IMR-90 (cell line): ENCODE measurements at regions not wholly inside any gene's neighbourhood (a gene's known extent, or its start where the extent isn't known, plus 50 kb on each side); places are given as distances from the start of the nearest gene placed in this dataset.
A peak's percentile ranks its signal among the peaks of the same experiment; 100 is the strongest.

ENCODE experiments used
- ATAC-seq: fragments of 200-7000 bp; cut with Tn5 transposase; 2 replicates; pipeline ENCODE4 v1.9.1; 2020; ENCODE audit warnings: low read depth, mild to moderate bottlenecking, moderate library complexity
- BruUV-seq: library from RNA; stranded (reverse); fragments of 400-500 nt; replicated peaks from 2 replicates; lab custom pipeline; 2021; lab: Mats Ljungman, UMichigan
- CTCF ChIA-PET: fragments of 300-600 bp; formaldehyde crosslinking; extraction: SDS; loops from one replicate; lab custom pipeline; 2021; ENCODE audit warnings: antibody characterized with exemption; lab: Yijun Ruan, JAX
- POLR2A ChIA-PET: fragments of 300-600 bp; sonication (Branson Sonifier 250); formaldehyde crosslinking; loops from one replicate; lab custom pipeline; 2022; ENCODE audit warnings: antibody characterized with exemption; ENCODE audit not compliant: unreplicated experiment; lab: Charles Lee
- DNase-seq: peaks from one replicate; pipeline ENCODE4 v3.0.0; 2013
- H2AFZ ChIP-seq: replicated peaks from 2 replicates; pipeline ENCODE3; 2013; ENCODE audit warnings: low read length, mild to moderate bottlenecking; ENCODE audit not compliant: poor library complexity
- H2AK5ac ChIP-seq: 2 replicates; pipeline ENCODE4 v1.6.1; 2013; ENCODE audit warnings: low read depth, low read length, inconsistent platforms
- H2AK9ac ChIP-seq: replicated peaks from 2 replicates; pipeline ENCODE3; 2013; ENCODE audit warnings: mild to moderate bottlenecking, low read depth, low read length, moderate library complexity; ENCODE audit not compliant: poor library complexity
- H2BK120ac ChIP-seq: 2 replicates; pipeline ENCODE4 v1.6.1; 2013; ENCODE audit warnings: low read depth, low read length, inconsistent platforms
- H2BK15ac ChIP-seq: 3 replicates; pipeline ENCODE4 v1.6.1; 2013; ENCODE audit warnings: low read depth, low read length, inconsistent platforms
- H2BK20ac ChIP-seq: 2 replicates; pipeline ENCODE4 v1.6.1; 2013; ENCODE audit warnings: low read depth, mild to moderate bottlenecking, inconsistent platforms, low read length, moderate library complexity
- H2BK5ac ChIP-seq: 2 replicates; pipeline ENCODE4 v1.6.1; 2013; ENCODE audit warnings: mild to moderate bottlenecking, low read depth, low read length, inconsistent platforms; ENCODE audit not compliant: poor library complexity, severe bottlenecking
- H3K14ac ChIP-seq: replicated peaks from 2 replicates; pipeline ENCODE4 v1.6.1; 2013; ENCODE audit warnings: low read depth, low read length, inconsistent platforms
- H3K18ac ChIP-seq: 2 replicates; pipeline ENCODE4 v1.6.1; 2013; ENCODE audit warnings: low read depth, low read length, control low read depth
- H3K23ac ChIP-seq: 2 replicates; pipeline ENCODE4 v1.6.1; 2013; ENCODE audit warnings: low read depth, low read length, inconsistent platforms
- H3K27ac ChIP-seq: 2 replicates; pipeline ENCODE4 v1.5.1; 2013; ENCODE audit warnings: mild to moderate bottlenecking, control low read depth, low read length; ENCODE audit not compliant: insufficient read depth
- H3K27me3 ChIP-seq: 2 replicates; pipeline ENCODE4 v1.6.1; 2013; ENCODE audit warnings: low read length; ENCODE audit not compliant: control insufficient read depth, insufficient read depth
- H3K36me3 ChIP-seq: 2 replicates; pipeline ENCODE4 v1.6.1; 2013; ENCODE audit warnings: low read length, mixed read lengths; ENCODE audit not compliant: control insufficient read depth, insufficient read depth
- H3K4ac ChIP-seq: 2 replicates; pipeline ENCODE4 v1.6.1; 2013; ENCODE audit warnings: low read depth, low read length, inconsistent platforms
- H3K4me1 ChIP-seq: 2 replicates; pipeline ENCODE4 v1.6.1; 2013; ENCODE audit warnings: low read length, mixed read lengths; ENCODE audit not compliant: control insufficient read depth, insufficient read depth
- H3K4me2 ChIP-seq: 2 replicates; pipeline ENCODE4 v1.6.1; 2013; ENCODE audit warnings: low read depth, mild to moderate bottlenecking, control low read depth, low read length, moderate library complexity
- H3K4me3 ChIP-seq: 2 replicates; pipeline ENCODE4 v1.5.1; 2013; ENCODE audit warnings: low read depth, mild to moderate bottlenecking, control low read depth, low read length, moderate library complexity; ENCODE audit not compliant: insufficient read depth
- H3K56ac ChIP-seq: 2 replicates; pipeline ENCODE4 v1.6.1; 2013; ENCODE audit warnings: low read length, inconsistent platforms; ENCODE audit not compliant: insufficient read depth; ENCODE audit errors: extremely low read depth
- H3K79me1 ChIP-seq, 2 experiments: 2 replicates each; pipeline ENCODE4 v1.6.1; 2013; ENCODE audit warnings: low read length in 2 of 2, inconsistent platforms in 1 of 2, low read depth in 1 of 2
- H3K9ac ChIP-seq: 2 replicates; pipeline ENCODE4 v1.6.1; 2013; ENCODE audit warnings: low read depth, low read length, control low read depth
- H3K9me1 ChIP-seq: 2 replicates; pipeline ENCODE4 v1.6.1; 2013; ENCODE audit warnings: low read length, inconsistent platforms; ENCODE audit not compliant: insufficient read depth
- H3K9me3 ChIP-seq: 2 replicates; pipeline ENCODE4 v1.6.1; 2013; ENCODE audit warnings: low read length; ENCODE audit not compliant: control insufficient read depth, insufficient read depth
- H4K20me1 ChIP-seq: 2 replicates; pipeline ENCODE4 v1.6.1; 2013; ENCODE audit warnings: low read length, inconsistent platforms; ENCODE audit not compliant: insufficient read depth
- H4K5ac ChIP-seq: 2 replicates; pipeline ENCODE4 v1.6.1; 2013; ENCODE audit warnings: mild to moderate bottlenecking, low read depth, low read length, control low read depth
- H4K8ac ChIP-seq, 2 experiments: 2 replicates each; pipeline ENCODE4 v1.6.1; 2013; ENCODE audit warnings: low read depth in 2 of 2, low read length in 2 of 2, control low read depth in 1 of 2, inconsistent platforms in 1 of 2
- H4K91ac ChIP-seq: 2 replicates; pipeline ENCODE4 v1.6.1; 2013; ENCODE audit warnings: low read depth, low read length, inconsistent platforms; ENCODE audit not compliant: insufficient read depth
- BHLHE40 ChIP-seq: fragments of 150-350 bp; IDR thresholded peaks from 2 replicates; pipeline ENCODE4 v1.6.1; 2016; ENCODE audit warnings: mild to moderate bottlenecking, low read depth, low read length
- CEBPB ChIP-seq: IDR thresholded peaks from 2 replicates; pipeline ENCODE4 v1.6.1; 2012; ENCODE audit warnings: low read depth, low read length, improper control_type of control experiment
- FOS ChIP-seq: fragments of 150-350 bp; IDR thresholded peaks from 2 replicates; pipeline ENCODE4 v1.6.1; 2016; ENCODE audit warnings: low read depth, low read length
- MAZ ChIP-seq: IDR thresholded peaks from 2 replicates; pipeline ENCODE4 v1.6.1; 2012; ENCODE audit warnings: low read depth, mild to moderate bottlenecking, low read length, improper control_type of control experiment, moderate library complexity, borderline replicate concordance
- POLR2A ChIP-seq: IDR thresholded peaks from 2 replicates; pipeline ENCODE4 v1.6.1; 2012; ENCODE audit warnings: mild to moderate bottlenecking, low read depth, low read length
- SMC3 ChIP-seq: fragments of 150-350 bp; IDR thresholded peaks from 2 replicates; pipeline ENCODE4 v1.6.1; 2016; ENCODE audit warnings: low read depth, mild to moderate bottlenecking, antibody characterized with exemption, low read length, moderate library complexity
- WGBS, 2 experiments: methylation state at CpG; one replicate each; pipeline versions ENCODE4 v1.1.5 to v1.1.7; 2013; ENCODE audit warnings: missing lambda C conversion rate in 2 of 2; ENCODE audit not compliant: insufficient read length in 1 of 2; ENCODE audit errors: extremely low coverage in 2 of 2; 5-methylcytosine and 5-hydroxymethylcytosine counted together
- dilution Hi-C: fragments of 300-500 bp; cut with HindIII; formaldehyde crosslinking; loops from one replicate; pipeline ENCODE4 v1.14.3; 2018; ENCODE audit warnings: low sequenced_read_pairs; ENCODE audit not compliant: unreplicated experiment
- in situ Hi-C: fragments of 300-500 bp; cut with MboI; formaldehyde crosslinking; loops from 3 replicates; pipeline ENCODE4 v1.14.3; 2019; ENCODE audit warnings: low sequenced_read_pairs, inconsistent platforms, mixed read lengths
- intact Hi-C: fragments of 100-400 bp; cut with micrococcal nuclease; formaldehyde crosslinking; loops from 2 replicates; pipeline ENCODE4 v1.10.0; 2022
- TF ChIP-seq, protein P1 (sequence below): fragments of 150-350 bp; IDR thresholded peaks from 2 replicates; pipeline ENCODE4 v1.6.1; 2016; ENCODE audit warnings: low read depth, mild to moderate bottlenecking, low read length, moderate library complexity, borderline replicate concordance

- Histone ChIP-seq H2BK15ac (peak overlapping the region; percentile 99), H3K9ac (peak overlapping the region; percentile 60; the same call in 1 of the 2 replicates), H2BK120ac (peak overlapping the region; percentile 100), H3K36me3 (no peaks in the 10 kb centered on the region), H3K14ac (peak overlapping the region; percentile 87), H3K9me3 (no peaks in the 10 kb centered on the region), H4K91ac (peak overlapping the region; percentile 100), H2AK9ac (peak overlapping the region; percentile 46), H3K27ac (peak overlapping the region; percentile 95; the same call in 1 of the 2 replicates), H4K8ac (peak overlapping the region; percentile 92 to 99), H2BK5ac (peak overlapping the region; percentile 100), H3K23ac (peak overlapping the region; percentile 88), H3K4me2 (no peak overlapping the region), H3K4me1 (peaks cover 45% of the 10 kb centered on the region), H3K79me1 (peaks cover 9 to 33% of the 10 kb centered on the region in 2 experiments), H3K9me1 (peaks cover 20% of the 10 kb centered on the region), H3K18ac (peak overlapping the region; percentile 95), H3K4ac (peak overlapping the region; percentile 100), H3K4me3 (no peak overlapping the region), H2BK20ac (peak overlapping the region; percentile 100), H3K27me3 (no peaks in the 10 kb centered on the region), H4K20me1 (no peaks in the 10 kb centered on the region), H2AFZ (peak overlapping the region; percentile 24), H4K5ac (peak overlapping the region; percentile 95), H3K56ac (no peak overlapping the region), H2AK5ac (peak overlapping the region; percentile 99)
- intact Hi-C loops, result loop anchor here (2.0 kb wide), 1 partner anchor 15 kb away; no protein-coding TSS in a partner anchor
- ChIA-PET CTCF (interaction anchor here (0.7 kb wide), 1 partner anchor 13 kb away, joined by 3 read pairs; no protein-coding TSS in a partner anchor), POLR2A (no interaction called here)
- BruUV-seq, result no TSS peak
- no peak for ATAC-seq
- in situ Hi-C loops, result no loop called here
- whole genome bisulfite sequencing, 2 experiments, result 96% methylated on average over 6 of the region's 16 CpGs; no CpG with 5 or more reads in 1 of the 2 experiments
- no peak for TF ChIP-seq FOS
- no peak for TF ChIP-seq SMC3
- TF ChIP-seq MAZ, result no peak
- no peak for TF ChIP-seq CEBPB
- TF ChIP-seq, protein P1, sequence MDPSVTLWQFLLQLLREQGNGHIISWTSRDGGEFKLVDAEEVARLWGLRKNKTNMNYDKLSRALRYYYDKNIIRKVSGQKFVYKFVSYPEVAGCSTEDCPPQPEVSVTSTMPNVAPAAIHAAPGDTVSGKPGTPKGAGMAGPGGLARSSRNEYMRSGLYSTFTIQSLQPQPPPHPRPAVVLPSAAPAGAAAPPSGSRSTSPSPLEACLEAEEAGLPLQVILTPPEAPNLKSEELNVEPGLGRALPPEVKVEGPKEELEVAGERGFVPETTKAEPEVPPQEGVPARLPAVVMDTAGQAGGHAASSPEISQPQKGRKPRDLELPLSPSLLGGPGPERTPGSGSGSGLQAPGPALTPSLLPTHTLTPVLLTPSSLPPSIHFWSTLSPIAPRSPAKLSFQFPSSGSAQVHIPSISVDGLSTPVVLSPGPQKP, result no peak
- TF ChIP-seq BHLHE40, result no peak
- TF ChIP-seq POLR2A, result no peak
- dilution Hi-C loops, result no loop called here
- DNase-seq, result no peak
These were observed 69.8 kb downstream of the MCFD2 start for GRCh38 chr2:46845542-46846486.
